ENCODE measurements at regions not wholly inside any gene's neighbourhood (a gene's known extent, or its start where the extent isn't known, plus 50 kb on each side); places are given as distances from the start of the nearest gene placed in this dataset.

- Histone ChIP-seq H3K36me3 (replicated peaks in 1 of 2; ENCODE audit: control insufficient read depth in 1 of 2, insufficient read depth in 2 of 2, low read length in 2 of 2) (no peaks in the 10 kb centered on the region), H3K79me2 (ENCODE audit: insufficient read depth, low read length) (no peaks in the 10 kb centered on the region), H3K27me3 (ENCODE audit: control insufficient read depth in 2 of 2, insufficient read depth in 2 of 2, low read length in 2 of 2) (peaks cover 2 to 3% of the 10 kb centered on the region in 2 donors), H4K20me1 (ENCODE audit: insufficient read depth, low read length) (no peaks in the 10 kb centered on the region), H3K4me3 (replicated peaks in 1 of 3; ENCODE audit: low read depth in 2 of 3, low read length in 3 of 3) (no peak overlapping the region), H3K4me2 (replicated peaks; ENCODE audit: extremely low read depth, low read length, poor library complexity, severe bottlenecking) (no peak overlapping the region), H2AFZ (ENCODE audit: insufficient read depth, low read depth, low read length, poor library complexity, severe bottlenecking) (no peak overlapping the region), H3K27ac (ENCODE audit: low read depth in 1 of 2, low read length in 2 of 2) (no peak overlapping the region), H3K9ac (ENCODE audit: insufficient read depth, low read length, poor library complexity, severe bottlenecking) (no peak overlapping the region), H3K9me3 (replicated peaks in 1 of 2; ENCODE audit: control insufficient read depth in 1 of 2, insufficient read depth in 1 of 2, low read length in 2 of 2) (no peaks in the 10 kb centered on the region), H3K4me1 (ENCODE audit: control insufficient read depth in 1 of 2, insufficient read depth in 2 of 2, low read length in 2 of 2) (peaks cover 2 to 5% of the 10 kb centered on the region in 2 donors)
- Mint-ChIP-seq H3K9me3 (peaks cover 0 to 8% (median 3%) of the 10 kb centered on the region in 7 donors), H3K27me3 (ENCODE audit: low read depth in 3 of 3) (peaks cover 0 to 14% (median 6%) of the 10 kb centered on the region in 3 donors), H3K4me3 (no peak overlapping the region), H3K36me3 (no peaks in the 10 kb centered on the region), H3K4me1 (no peaks in the 10 kb centered on the region), H3K27ac (no peak overlapping the region)
- WGBS (ENCODE audit: insufficient coverage), result no CpG with 5 or more reads among the region's 1 CpG
- TF ChIP-seq, protein P1, sequence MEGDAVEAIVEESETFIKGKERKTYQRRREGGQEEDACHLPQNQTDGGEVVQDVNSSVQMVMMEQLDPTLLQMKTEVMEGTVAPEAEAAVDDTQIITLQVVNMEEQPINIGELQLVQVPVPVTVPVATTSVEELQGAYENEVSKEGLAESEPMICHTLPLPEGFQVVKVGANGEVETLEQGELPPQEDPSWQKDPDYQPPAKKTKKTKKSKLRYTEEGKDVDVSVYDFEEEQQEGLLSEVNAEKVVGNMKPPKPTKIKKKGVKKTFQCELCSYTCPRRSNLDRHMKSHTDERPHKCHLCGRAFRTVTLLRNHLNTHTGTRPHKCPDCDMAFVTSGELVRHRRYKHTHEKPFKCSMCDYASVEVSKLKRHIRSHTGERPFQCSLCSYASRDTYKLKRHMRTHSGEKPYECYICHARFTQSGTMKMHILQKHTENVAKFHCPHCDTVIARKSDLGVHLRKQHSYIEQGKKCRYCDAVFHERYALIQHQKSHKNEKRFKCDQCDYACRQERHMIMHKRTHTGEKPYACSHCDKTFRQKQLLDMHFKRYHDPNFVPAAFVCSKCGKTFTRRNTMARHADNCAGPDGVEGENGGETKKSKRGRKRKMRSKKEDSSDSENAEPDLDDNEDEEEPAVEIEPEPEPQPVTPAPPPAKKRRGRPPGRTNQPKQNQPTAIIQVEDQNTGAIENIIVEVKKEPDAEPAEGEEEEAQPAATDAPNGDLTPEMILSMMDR (IDR thresholded peaks at IDR 0.05), result no peak
- DNase-seq, result no peak
- intact Hi-C loops (cut with micrococcal nuclease), result loop anchor here (10.0 kb wide), 1 partner anchor 136 kb away; no protein-coding TSS in a partner anchor
Measured at GRCh38 chr10:33501161-33501560, 166.7 kb upstream of the NRP1 start.

DNA sequence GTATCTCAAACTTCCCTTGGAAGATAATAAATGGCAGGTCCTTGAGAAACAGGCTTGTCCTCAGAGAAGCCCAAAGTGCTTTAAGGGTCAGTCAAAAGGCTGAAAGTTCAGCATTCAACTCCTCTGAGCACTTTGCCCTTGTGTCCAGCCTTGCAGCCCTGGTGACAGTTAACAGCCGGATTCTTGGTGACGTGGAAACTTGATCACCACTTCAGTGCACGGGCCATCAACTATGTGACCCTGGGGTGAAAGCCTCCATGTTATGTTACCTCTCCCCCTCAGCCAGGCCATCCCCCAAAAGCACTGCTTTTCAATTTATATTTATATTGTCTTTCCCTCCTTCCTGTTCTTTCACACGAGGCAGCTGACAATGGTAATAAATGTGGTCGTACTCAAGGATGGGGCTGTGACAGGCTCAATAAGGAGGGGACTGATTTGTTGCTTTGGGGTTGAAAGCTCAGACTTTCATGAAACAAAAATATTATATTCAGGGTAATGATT is 164.0 kb upstream of the NRP1 start:
- no peak overlapping the region for H3K4me2 ChIP-seq (replicated peaks; ENCODE audit: extremely low read depth, low read length, poor library complexity, severe bottlenecking)
- TF ChIP-seq, protein P1 (IDR thresholded peaks at IDR 0.05), result no peak
- H4K20me1 ChIP-seq (ENCODE audit: insufficient read depth, low read length), result no peaks in the 10 kb centered on the region
- no peak for DNase-seq
- H3K27ac ChIP-seq (ENCODE audit: low read depth in 1 of 2, low read length in 2 of 2), result no peak overlapping the region
- H3K9me3 Mint-ChIP-seq, result peaks cover 0 to 6% (median 2%) of the 10 kb centered on the region in 7 donors
- no peak overlapping the region for H2AFZ ChIP-seq (ENCODE audit: insufficient read depth, low read depth, low read length, poor library complexity, severe bottlenecking)
- WGBS (ENCODE audit: insufficient coverage), result 67% methylated on average over 1 of the region's 5 CpGs
- H3K36me3 ChIP-seq (replicated peaks in 1 of 2; ENCODE audit: control insufficient read depth in 1 of 2, insufficient read depth in 2 of 2, low read length in 2 of 2), result no peaks in the 10 kb centered on the region
- peaks cover 2 to 3% of the 10 kb centered on the region in 2 donors for H3K27me3 ChIP-seq (ENCODE audit: control insufficient read depth in 2 of 2, insufficient read depth in 2 of 2, low read length in 2 of 2)
- H3K9me3 ChIP-seq (replicated peaks in 1 of 2; ENCODE audit: control insufficient read depth in 1 of 2, insufficient read depth in 1 of 2, low read length in 2 of 2), result no peaks in the 10 kb centered on the region
- H3K4me1 ChIP-seq (ENCODE audit: control insufficient read depth in 1 of 2, insufficient read depth in 2 of 2, low read length in 2 of 2), result no peaks in the 10 kb centered on the region
- no peaks in the 10 kb centered on the region for H3K36me3 Mint-ChIP-seq
- H3K79me2 ChIP-seq (ENCODE audit: insufficient read depth, low read length), result no peaks in the 10 kb centered on the region
- H3K27ac Mint-ChIP-seq, result no peak overlapping the region
- no peak overlapping the region for H3K4me3 ChIP-seq (replicated peaks in 1 of 3; ENCODE audit: low read depth in 2 of 3, low read length in 3 of 3)
- peaks cover 0 to 26% (median 8%) of the 10 kb centered on the region in 3 donors for H3K27me3 Mint-ChIP-seq (ENCODE audit: low read depth in 3 of 3)
- intact Hi-C loops (cut with micrococcal nuclease), result no loop called here
- no peak overlapping the region for H3K4me3 Mint-ChIP-seq
- no peak overlapping the region for H3K9ac ChIP-seq (ENCODE audit: insufficient read depth, low read length, poor library complexity, severe bottlenecking)
- H3K4me1 Mint-ChIP-seq, result no peaks in the 10 kb centered on the region

Measured in CD14-positive monocyte (primary cell).